ENCODE measurements at regions not wholly inside any gene's neighbourhood (a gene's known extent, or its start where the extent isn't known, plus 50 kb on each side); places are given as distances from the start of the nearest gene placed in this dataset.
A peak's percentile ranks its signal among the peaks of the same experiment; 100 is the strongest.

- no peak overlapping the region for H4K91ac ChIP-seq (ENCODE audit: low read depth, low read length)
- no peak overlapping the region for H3K4me3 ChIP-seq (ENCODE audit: low read depth, low read length)
- no peak overlapping the region for H3K9ac ChIP-seq (ENCODE audit: low read length)
- H4K12ac ChIP-seq (ENCODE audit: low read depth, low read length), result no peak overlapping the region
- no peak overlapping the region for H4K8ac ChIP-seq (ENCODE audit: low read depth, low read length)
- no peak overlapping the region for H2AK5ac ChIP-seq (ENCODE audit: low read length)
- H2BK5ac ChIP-seq (ENCODE audit: low read depth, low read length, poor library complexity), result no peak overlapping the region
- DNase-seq, result no peak
- H3K14ac ChIP-seq (ENCODE audit: low read length), result no peak overlapping the region
- H3K27ac ChIP-seq (ENCODE audit: low read depth, low read length), result no peak overlapping the region
- H3K9me3 ChIP-seq (ENCODE audit: insufficient read depth, low read depth, low read length), result no peaks in the 10 kb centered on the region
- H3K4ac ChIP-seq (ENCODE audit: low read depth, low read length), result no peak overlapping the region
- no peak overlapping the region for H3K23ac ChIP-seq (ENCODE audit: low read length)
- no peak overlapping the region for H3K4me2 ChIP-seq (ENCODE audit: low read length)
- H3K79me2 ChIP-seq (ENCODE audit: control insufficient read depth, insufficient read depth, low read length, poor library complexity), result no peaks in the 10 kb centered on the region
- H2AFZ ChIP-seq (ENCODE audit: insufficient read depth, low read length, poor library complexity), result no peak overlapping the region
- H3K36me3 ChIP-seq (ENCODE audit: control insufficient read depth in 1 of 2, insufficient read depth in 2 of 2, low read length in 2 of 2), result no peaks in the 10 kb centered on the region
- peaks cover 11% of the 10 kb centered on the region in 2 experiments for H3K4me1 ChIP-seq (ENCODE audit: control insufficient read depth in 1 of 2, insufficient read depth in 2 of 2, low read length in 2 of 2)
- H2BK12ac ChIP-seq (ENCODE audit: low read length), result no peak overlapping the region
- H3K79me1 ChIP-seq (ENCODE audit: low read length), result peaks cover 8% of the 10 kb centered on the region
- no peaks in the 10 kb centered on the region for H3K27me3 ChIP-seq (ENCODE audit: insufficient read depth, low read length)
- no peak overlapping the region for H2BK120ac ChIP-seq (ENCODE audit: insufficient read depth, low read length, poor library complexity)
- H3K18ac ChIP-seq (ENCODE audit: low read length), result no peak overlapping the region
- WGBS (ENCODE audit: extremely low coverage, insufficient coverage, insufficient read length), result 100% methylated on average over 1 of the region's 3 CpGs
Observed at GRCh38 chr15:39176030-39176429, 404.8 kb upstream of the THBS1 start.

DNA sequence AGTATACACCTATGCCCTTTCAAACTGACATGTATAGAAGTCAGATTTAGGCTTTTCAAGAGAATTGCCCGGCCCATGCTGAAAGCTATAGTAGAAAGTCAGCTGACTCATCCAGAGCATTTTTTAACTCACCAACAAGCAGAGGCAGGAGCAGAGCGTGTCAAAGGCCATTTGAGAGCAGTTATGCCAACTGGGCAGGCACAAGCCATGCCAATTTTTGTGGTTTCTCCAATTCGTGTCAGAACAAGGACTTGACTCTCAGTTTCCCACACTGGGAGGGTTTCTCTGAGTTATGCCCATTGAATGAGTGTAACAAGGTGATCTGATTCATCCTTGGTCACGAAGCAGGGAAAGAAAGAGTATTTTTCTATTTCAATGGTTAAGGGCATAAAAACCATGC is 403.3 kb upstream of the THBS1 start:
- H3K4ac ChIP-seq (ENCODE audit: low read depth, low read length), result no peak overlapping the region
- H3K4me3 ChIP-seq (ENCODE audit: low read depth, low read length), result no peak overlapping the region
- no peak overlapping the region for H4K91ac ChIP-seq (ENCODE audit: low read depth, low read length)
- H4K12ac ChIP-seq (ENCODE audit: low read depth, low read length), result no peak overlapping the region
- DNase-seq, result no peak
- H3K27ac ChIP-seq (ENCODE audit: low read depth, low read length), result no peak overlapping the region
- no peak overlapping the region for H4K8ac ChIP-seq (ENCODE audit: low read depth, low read length)
- H3K18ac ChIP-seq (ENCODE audit: low read length), result no peak overlapping the region
- no peaks in the 10 kb centered on the region for H3K27me3 ChIP-seq (ENCODE audit: insufficient read depth, low read length)
- H3K14ac ChIP-seq (ENCODE audit: low read length), result no peak overlapping the region
- no peak overlapping the region for H3K23ac ChIP-seq (ENCODE audit: low read length)
- H2BK120ac ChIP-seq (ENCODE audit: insufficient read depth, low read length, poor library complexity), result no peak overlapping the region
- no peak overlapping the region for H3K9ac ChIP-seq (ENCODE audit: low read length)
- no peak overlapping the region for H2AK5ac ChIP-seq (ENCODE audit: low read length)
- H3K4me2 ChIP-seq (ENCODE audit: low read length), result no peak overlapping the region
- no peaks in the 10 kb centered on the region for H3K9me3 ChIP-seq (ENCODE audit: insufficient read depth, low read depth, low read length)
- peaks cover 5 to 6% of the 10 kb centered on the region in 2 experiments for H3K4me1 ChIP-seq (ENCODE audit: control insufficient read depth in 1 of 2, insufficient read depth in 2 of 2, low read length in 2 of 2)
- no peaks in the 10 kb centered on the region for H3K79me2 ChIP-seq (ENCODE audit: control insufficient read depth, insufficient read depth, low read length, poor library complexity)
- no peak overlapping the region for H2BK5ac ChIP-seq (ENCODE audit: low read depth, low read length, poor library complexity)
- WGBS (ENCODE audit: extremely low coverage, insufficient coverage, insufficient read length), result no CpG with 5 or more reads among the region's 4 CpGs
- no peak overlapping the region for H2AFZ ChIP-seq (ENCODE audit: insufficient read depth, low read length, poor library complexity)
- H2BK12ac ChIP-seq (ENCODE audit: low read length), result no peak overlapping the region
- no peaks in the 10 kb centered on the region for H3K36me3 ChIP-seq (ENCODE audit: control insufficient read depth in 1 of 2, insufficient read depth in 2 of 2, low read length in 2 of 2)
- H3K79me1 ChIP-seq (ENCODE audit: low read length), result peaks cover 2% of the 10 kb centered on the region

DNA sequence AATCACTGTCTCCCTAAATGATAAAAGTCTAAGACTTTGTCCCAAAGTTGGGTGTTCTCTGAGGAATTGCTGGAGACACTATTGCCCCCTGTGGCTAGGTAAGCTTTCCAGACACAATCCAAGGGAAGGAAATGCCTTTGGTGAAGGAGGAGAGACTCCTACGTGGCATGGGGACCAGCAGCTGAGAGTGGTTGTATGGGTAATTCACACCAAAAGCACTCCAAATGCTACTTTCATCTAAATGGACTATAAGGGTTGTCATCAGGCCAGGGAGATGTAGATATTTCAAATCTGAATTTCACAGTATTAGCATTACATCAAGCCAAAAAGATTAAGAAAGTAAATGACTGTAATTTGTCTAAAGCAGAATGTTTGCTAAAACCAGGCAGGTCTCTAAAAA is 400.8 kb upstream of the THBS1 start:
- Histone ChIP-seq H3K4me2 (ENCODE audit: low read length) (no peak overlapping the region), H3K18ac (ENCODE audit: low read length) (no peak overlapping the region), H3K14ac (ENCODE audit: low read length) (no peak overlapping the region), H3K4ac (ENCODE audit: low read depth, low read length) (no peak overlapping the region), H2BK12ac (ENCODE audit: low read length) (peak overlapping the region; percentile 85), H2BK120ac (ENCODE audit: insufficient read depth, low read length, poor library complexity) (no peak overlapping the region), H4K12ac (ENCODE audit: low read depth, low read length) (no peak overlapping the region), H3K9me3 (ENCODE audit: insufficient read depth, low read depth, low read length) (no peaks in the 10 kb centered on the region), H3K4me3 (ENCODE audit: low read depth, low read length) (no peak overlapping the region), H4K8ac (ENCODE audit: low read depth, low read length) (no peak overlapping the region), H2AK5ac (ENCODE audit: low read length) (no peak overlapping the region), H3K23ac (ENCODE audit: low read length) (no peak overlapping the region), H4K91ac (ENCODE audit: low read depth, low read length) (no peak overlapping the region), H2AFZ (ENCODE audit: insufficient read depth, low read length, poor library complexity) (no peak overlapping the region), H3K27me3 (ENCODE audit: insufficient read depth, low read length) (no peaks in the 10 kb centered on the region), H2BK5ac (ENCODE audit: low read depth, low read length, poor library complexity) (no peak overlapping the region), H3K4me1 (ENCODE audit: control insufficient read depth in 1 of 2, insufficient read depth in 2 of 2, low read length in 2 of 2) (no peaks in the 10 kb centered on the region), H3K36me3 (ENCODE audit: control insufficient read depth in 1 of 2, insufficient read depth in 2 of 2, low read length in 2 of 2) (no peaks in the 10 kb centered on the region), H3K79me2 (ENCODE audit: control insufficient read depth, insufficient read depth, low read length, poor library complexity) (no peaks in the 10 kb centered on the region), H3K79me1 (ENCODE audit: low read length) (no peaks in the 10 kb centered on the region), H3K9ac (ENCODE audit: low read length) (no peak overlapping the region), H3K27ac (ENCODE audit: low read depth, low read length) (no peak overlapping the region)
- no peak for DNase-seq
- no CpG with 5 or more reads among the region's 1 CpG for WGBS (ENCODE audit: extremely low coverage, insufficient coverage, insufficient read length)

- H3K79me2 ChIP-seq (ENCODE audit: control insufficient read depth, insufficient read depth, low read length, poor library complexity), result no peaks in the 10 kb centered on the region
- no peak for DNase-seq
- no peak overlapping the region for H4K12ac ChIP-seq (ENCODE audit: low read depth, low read length)
- no peak overlapping the region for H3K4ac ChIP-seq (ENCODE audit: low read depth, low read length)
- no peak overlapping the region for H4K8ac ChIP-seq (ENCODE audit: low read depth, low read length)
- no peak overlapping the region for H2BK120ac ChIP-seq (ENCODE audit: insufficient read depth, low read length, poor library complexity)
- no peak overlapping the region for H3K27ac ChIP-seq (ENCODE audit: low read depth, low read length)
- no peak overlapping the region for H3K4me2 ChIP-seq (ENCODE audit: low read length)
- H3K9ac ChIP-seq (ENCODE audit: low read length), result no peak overlapping the region
- no peak overlapping the region for H3K4me3 ChIP-seq (ENCODE audit: low read depth, low read length)
- no peak overlapping the region for H4K91ac ChIP-seq (ENCODE audit: low read depth, low read length)
- H2AK5ac ChIP-seq (ENCODE audit: low read length), result no peak overlapping the region
- H3K79me1 ChIP-seq (ENCODE audit: low read length), result no peaks in the 10 kb centered on the region
- no peak overlapping the region for H3K18ac ChIP-seq (ENCODE audit: low read length)
- H2BK5ac ChIP-seq (ENCODE audit: low read depth, low read length, poor library complexity), result no peak overlapping the region
- no peaks in the 10 kb centered on the region for H3K27me3 ChIP-seq (ENCODE audit: insufficient read depth, low read length)
- H2AFZ ChIP-seq (ENCODE audit: insufficient read depth, low read length, poor library complexity), result no peak overlapping the region
- no peak overlapping the region for H3K14ac ChIP-seq (ENCODE audit: low read length)
- no peak overlapping the region for H3K23ac ChIP-seq (ENCODE audit: low read length)
- no peaks in the 10 kb centered on the region for H3K9me3 ChIP-seq (ENCODE audit: insufficient read depth, low read depth, low read length)
- H3K4me1 ChIP-seq (ENCODE audit: control insufficient read depth in 1 of 2, insufficient read depth in 2 of 2, low read length in 2 of 2), result no peaks in the 10 kb centered on the region
- no peak overlapping the region for H2BK12ac ChIP-seq (ENCODE audit: low read length)
- H3K36me3 ChIP-seq (ENCODE audit: control insufficient read depth in 1 of 2, insufficient read depth in 2 of 2, low read length in 2 of 2), result no peaks in the 10 kb centered on the region
Observed at GRCh38 chr15:39180483-39180933, 400.4 kb upstream of the THBS1 start.

Data from trophoblast cell (in vitro differentiated cells and primary cell).